NCI-H446 (cell line): ENCODE measurements at regions not wholly inside any gene's neighbourhood (a gene's known extent, or its start where the extent isn't known, plus 50 kb on each side); places are given as distances from the start of the nearest gene placed in this dataset.
"Not testable (repeated sequence)": the region's sequence is repeated elsewhere in the genome, so short reads cannot be mapped to it uniquely, and the experiment has no call there.

Experiments used
- DNase-seq, 2 experiments: peaks; one replicate each; lab custom pipeline; 2025; lab: John Stamatoyannopoulos, UW

DNA sequence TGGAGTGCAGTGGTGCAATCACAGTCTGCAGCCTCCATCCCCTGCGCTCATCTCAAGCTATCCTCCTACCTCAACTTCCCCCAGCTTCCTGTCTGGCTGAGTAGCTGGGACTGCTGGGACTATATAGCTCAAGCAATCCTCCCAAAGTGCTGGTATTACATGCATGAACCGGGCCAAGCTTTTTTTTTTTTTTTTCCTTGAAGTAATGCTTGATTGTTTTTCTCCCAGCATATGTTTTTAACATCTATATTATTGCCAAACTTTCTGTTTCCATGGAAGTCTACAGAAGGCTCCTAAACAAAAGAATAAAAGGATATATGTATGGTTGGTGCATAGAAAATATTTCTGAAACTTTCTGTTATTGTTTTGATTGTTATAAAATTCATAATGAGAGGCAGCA lies 853.6 kb downstream of the KCNA4 start:
- no peak for DNase-seq

DNA sequence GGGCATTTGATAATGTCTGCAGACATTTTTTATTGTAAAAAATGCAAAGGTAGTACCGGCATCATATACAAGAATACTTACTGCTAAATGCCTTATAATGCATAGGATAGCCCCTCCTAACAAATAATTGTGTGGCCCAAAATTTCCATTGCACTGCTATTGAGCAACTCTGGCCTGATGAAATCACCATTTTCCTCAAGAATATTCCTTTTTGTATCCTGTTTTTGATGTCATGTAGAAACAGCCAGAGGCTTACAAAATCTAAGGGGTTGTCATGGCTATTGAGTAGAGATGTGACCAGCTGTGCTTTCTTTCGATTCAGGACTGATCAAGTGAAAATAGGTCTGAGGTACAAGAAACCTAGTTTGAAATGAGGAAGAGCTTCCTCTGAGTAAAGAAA lies 854.3 kb downstream of the KCNA4 start:
- no peak for DNase-seq

DNA sequence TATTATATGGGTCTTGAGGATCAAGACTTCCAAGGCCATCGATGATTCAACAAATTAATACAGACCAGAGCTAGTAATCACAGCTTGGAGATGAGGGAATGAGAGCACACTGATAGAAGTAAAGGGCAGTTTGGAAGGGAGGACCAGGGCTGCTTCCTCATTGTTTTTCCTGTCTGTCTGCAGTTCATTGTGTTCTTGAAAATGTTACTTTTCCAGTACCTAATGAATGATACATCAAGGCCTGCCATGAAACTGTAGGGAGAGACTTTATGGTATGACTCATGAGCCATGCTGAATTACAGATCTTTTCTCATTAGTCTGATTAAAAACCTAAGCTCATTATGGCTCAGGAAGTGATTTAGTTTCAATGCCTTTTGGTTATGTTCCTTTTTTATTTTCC lies 855.6 kb downstream of the KCNA4 start:
- no peak for DNase-seq

DNA sequence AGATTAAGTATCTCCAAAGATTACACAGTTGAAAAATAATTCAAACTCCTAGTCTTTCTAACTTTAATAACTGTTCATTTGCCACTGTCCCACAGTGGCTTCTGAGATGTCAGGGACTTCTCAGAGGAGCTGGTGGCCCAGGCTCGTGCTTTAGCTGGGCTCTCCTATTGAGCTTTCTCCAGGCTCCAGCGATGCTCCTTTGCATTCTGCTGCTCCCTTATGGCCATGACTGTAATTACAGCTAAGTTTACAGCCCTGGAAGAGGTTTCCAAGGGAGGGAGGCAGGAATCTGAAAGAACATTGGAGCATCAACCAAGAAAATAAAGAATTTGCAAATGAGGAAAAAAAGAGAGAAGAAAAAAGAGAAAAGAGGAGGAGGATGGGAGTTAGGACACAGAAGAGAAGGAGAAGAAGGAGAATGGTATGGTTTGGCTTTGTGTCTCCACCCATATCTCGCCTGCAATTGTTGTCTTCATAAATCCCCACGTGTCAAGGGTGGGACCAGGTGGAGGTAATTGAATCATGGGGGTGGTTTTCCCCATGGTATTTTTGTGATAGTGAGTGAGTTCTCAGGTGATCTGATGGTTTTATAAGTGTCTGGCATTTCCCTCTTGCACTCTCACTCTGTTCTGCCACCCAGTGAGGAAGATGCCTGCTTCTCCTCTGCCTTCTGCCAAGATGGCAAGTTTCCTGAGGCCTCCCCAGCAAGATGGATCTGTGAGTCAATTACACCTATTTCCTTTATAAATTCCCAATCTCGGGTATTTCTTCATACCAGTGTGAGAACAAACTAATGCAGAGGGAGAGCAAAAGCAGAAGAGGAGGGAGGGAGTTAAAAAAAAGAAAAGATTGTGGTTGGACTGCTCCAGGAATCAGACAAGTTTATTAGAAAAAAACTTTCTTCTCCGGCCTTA lies 857.0 kb downstream of the KCNA4 start:
- DNase-seq: peak; percentile 17 to 65

DNA sequence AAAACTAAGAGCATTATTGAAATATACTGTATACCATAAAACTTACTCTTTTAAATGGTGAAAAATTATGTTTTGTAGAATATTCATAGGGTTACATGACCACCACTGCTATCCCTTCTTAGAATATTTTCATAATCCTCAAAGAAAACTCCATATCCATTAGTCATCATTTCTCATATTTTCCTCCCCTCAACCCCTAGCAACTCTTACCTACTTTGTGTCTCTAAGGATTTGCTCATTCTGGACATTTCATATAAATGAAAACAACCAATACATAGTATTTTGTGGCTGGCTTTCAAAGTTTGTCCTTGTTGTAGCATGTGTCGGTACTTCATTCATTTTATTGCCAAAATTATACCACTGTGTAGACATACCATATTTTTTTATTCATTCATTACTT lies 863.8 kb downstream of the KCNA4 start:
- no peak for DNase-seq

DNA sequence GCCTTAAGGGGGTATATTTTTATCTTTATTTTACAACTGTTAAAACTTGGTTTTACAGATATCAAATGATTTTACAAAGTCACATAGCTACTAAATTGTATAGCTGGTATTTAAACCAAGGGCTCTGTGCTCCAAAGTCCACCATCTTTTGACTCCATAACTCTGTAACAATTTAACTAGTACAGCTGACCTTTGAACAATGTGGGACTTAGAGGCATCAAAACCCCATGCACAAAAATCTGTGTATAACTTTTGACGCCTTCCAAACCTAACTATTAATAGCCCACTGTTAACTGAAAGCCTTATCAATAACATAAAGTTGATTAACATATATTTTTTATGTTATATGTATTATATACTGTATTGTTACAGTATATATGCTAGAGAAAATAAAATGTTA lies 874.3 kb downstream of the KCNA4 start:
- not testable (repeated sequence) for DNase-seq

DNA sequence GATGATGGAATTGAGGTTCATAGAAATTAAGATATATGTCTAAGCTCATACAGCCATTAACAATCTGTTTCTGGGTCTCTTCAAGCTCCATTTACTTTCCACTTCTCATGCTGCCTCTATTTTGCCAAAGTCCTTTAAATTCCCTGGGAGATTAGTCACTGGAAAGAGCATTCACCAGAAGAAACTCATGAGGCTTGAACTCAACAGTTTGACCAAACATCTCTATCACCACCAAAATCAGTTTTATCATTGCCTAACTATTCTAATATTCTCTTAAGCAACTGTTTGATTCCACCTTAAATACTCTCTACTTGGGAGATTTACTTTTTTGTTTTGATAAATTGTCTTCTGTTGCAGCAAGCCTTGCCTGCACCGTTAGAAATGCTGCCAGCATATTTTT lies 881.3 kb downstream of the KCNA4 start:
- no peak for DNase-seq

DNA sequence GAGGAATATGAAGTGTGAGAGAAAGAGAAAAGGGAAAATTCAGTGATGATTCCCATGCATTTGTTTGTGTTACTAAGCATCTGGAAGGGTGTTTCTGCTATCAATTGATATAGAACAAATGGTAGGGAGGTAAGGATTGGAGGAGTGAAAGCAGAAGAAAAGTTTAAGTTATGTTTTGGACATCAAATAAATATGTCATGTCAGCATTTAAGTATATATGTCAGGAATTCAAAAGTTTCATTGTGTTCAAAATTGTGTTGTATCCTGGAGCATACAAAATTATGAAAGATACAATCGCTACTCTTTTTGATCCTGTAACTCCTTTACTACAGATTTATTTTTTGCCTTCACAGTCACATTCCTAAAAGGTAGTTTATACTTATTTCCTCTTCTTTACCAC lies 885.8 kb downstream of the KCNA4 start:
- no peak for DNase-seq

DNA sequence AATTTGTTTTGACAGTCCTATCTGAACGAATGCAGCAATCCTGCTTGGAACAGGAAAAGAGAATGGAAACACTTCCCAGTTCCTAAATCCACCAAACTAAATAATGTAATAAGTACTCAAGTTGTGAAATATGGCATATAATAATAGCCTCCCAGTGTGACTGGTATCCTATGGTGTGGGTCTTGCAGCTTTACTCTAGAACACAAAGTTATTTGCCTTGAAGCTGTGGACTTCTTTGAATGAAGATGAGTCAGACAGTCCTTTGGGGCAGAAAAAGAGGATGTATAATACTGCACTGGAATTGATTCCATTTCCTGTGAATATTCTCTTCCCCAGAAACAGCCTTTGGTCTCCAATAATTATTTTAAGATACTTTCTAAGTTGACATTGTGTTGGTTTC lies 887.0 kb downstream of the KCNA4 start:
- no peak for DNase-seq

DNA sequence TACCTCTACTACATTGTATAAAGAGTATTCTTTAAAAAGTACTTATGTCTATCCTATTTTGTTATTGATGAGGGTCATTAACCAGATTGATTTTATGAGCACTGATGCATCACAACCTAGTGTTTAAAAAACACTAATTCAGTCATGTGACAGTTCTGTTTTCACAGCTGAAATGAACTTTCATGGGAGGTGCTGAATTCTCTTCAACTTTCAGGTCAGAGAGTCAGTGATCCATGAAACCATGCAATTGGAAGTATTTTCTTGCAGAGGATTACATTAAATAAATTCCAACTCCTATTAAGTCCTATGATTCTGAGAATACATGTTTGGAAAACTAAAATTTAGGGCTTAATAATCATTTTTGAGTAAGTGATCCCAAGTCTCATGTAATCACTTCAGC lies 889.4 kb downstream of the KCNA4 start:
- no peak for DNase-seq

DNA sequence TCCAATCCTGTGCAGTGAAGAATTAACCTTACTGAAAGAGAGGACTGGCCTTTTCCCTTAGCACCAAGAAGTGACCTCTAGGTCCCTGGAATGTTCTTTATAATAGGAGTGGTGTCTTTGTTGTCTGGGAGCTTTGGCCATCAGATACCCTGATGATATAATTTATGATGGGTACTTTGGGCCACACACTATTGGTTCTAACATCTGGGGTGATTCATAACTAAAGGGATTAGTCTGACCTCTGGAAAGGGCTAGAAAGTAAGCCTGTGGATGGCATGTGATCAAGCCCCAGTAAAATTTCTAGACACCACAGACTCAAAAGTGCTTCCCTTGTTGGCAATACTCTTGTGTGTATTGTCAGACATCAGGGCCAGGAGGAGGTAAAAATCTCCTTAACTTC lies 891.2 kb downstream of the KCNA4 start:
- DNase-seq: no peak

DNA sequence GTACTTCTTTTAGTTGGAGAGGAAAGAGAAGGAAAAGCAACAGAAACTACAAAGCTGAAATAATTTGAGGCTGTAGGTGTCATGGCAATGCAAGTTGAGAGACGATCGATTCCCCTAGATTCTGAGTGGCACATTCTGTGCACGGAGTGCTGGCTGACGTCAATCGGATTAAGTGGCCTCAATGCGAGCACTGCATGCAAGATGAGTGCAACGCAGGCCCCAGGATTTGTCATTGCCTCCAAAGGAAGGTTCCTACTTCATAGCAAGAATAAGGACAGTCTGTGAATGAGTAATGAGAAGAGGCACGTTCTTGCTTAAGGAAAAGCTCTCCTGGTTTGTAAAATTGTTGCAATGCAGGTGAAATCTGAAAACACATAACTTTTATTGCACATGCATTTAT lies 892.4 kb downstream of the KCNA4 start:
- peak in 1 of 2 experiments; percentile 14 for DNase-seq

DNA sequence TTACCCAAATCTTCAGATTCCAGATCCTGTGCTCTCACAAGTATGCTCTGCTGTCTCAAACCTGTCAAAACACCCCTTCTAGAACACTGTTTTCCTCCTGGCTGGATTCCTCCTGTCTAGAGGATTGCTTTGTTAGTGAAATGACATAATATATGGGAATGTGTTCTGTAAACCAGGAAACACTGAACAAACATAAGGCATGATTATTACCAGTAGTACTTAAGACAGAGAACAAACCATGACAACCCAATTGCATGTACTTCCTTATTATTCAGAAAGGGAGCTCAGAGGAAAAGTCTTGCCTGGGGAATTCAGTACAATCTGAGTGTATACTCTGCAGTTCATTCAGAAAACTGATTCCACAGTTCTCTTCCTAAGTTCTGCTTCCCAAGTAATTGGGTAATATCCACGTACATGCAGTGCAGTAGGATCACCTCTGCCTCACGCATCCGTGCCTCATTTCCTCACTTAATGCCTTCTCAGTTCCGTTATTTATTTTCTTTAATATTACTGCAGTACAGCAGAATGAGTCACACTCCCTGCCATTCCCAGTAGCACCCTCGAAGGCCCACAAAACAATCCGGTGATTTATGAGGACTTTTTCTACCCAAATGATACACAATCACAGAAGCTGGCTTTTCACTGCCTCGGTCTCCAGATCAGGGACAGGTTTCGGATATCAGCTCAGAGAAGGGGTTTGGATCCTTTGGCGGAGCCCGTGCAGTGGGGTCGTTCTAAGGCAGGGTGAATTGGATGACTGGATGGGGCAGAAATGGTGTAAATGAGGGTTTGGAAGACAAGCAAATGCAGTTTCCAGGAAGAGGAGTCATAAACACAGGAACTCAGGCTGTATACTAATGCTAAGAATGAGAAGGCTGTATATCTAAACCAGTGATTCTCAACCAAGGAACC lies 896.9 kb downstream of the KCNA4 start:
- no peak for DNase-seq

DNA sequence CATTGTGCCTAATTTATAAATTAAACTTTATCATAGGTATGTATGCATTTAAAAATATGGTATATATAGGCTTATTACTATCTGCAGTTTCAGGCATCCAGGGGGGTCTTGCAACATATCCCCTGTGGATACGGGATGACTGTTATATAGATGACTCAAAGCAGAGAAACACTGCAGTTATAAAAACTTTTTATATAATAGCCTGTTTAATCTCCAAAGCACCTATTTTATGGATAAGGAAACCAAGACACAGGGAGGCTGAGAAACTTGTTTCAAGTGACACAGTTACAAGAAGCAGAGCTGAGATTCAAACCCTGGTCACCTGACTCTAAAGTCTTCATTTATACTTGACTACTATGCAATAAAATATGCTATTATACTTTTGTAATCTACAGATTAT lies 897.7 kb downstream of the KCNA4 start:
- DNase-seq: no peak

DNA sequence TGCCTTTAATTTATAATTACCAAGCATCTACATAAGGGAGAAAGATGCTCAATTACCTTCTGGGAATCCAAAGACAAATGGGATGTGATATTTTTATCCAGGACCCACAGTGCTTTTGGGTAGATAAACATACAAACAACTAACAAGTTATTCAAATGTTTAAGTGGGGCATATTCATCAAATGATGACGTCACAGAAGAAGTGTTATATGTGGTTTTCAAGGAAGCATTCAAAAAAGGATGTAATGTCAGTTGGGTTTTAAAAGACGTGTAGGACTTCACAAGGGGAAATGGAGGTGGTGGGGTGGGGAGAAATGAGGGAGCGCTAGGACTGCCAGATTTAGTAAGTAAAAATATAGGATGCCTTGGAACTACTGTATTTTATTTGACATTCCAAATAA lies 915.9 kb downstream of the KCNA4 start:
- no peak for DNase-seq

DNA sequence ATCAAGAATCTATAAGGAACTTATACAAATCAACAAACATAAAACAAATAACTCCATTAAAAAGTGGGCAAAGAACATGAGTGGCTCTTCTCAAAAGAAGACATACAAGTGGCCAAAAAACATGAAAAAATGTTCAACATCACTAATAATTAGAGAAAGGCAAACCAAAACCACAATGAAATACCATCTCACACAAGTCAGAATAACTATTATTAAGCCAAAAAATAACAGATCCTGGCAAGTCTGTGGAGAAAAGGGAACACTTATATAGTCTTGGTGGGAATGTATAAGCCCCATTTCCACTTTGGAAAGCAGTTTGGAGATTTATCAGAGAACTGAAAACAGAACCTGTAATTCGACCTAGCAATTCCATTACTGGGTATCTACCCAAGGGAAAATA lies 921.0 kb downstream of the KCNA4 start:
- DNase-seq: no peak

DNA sequence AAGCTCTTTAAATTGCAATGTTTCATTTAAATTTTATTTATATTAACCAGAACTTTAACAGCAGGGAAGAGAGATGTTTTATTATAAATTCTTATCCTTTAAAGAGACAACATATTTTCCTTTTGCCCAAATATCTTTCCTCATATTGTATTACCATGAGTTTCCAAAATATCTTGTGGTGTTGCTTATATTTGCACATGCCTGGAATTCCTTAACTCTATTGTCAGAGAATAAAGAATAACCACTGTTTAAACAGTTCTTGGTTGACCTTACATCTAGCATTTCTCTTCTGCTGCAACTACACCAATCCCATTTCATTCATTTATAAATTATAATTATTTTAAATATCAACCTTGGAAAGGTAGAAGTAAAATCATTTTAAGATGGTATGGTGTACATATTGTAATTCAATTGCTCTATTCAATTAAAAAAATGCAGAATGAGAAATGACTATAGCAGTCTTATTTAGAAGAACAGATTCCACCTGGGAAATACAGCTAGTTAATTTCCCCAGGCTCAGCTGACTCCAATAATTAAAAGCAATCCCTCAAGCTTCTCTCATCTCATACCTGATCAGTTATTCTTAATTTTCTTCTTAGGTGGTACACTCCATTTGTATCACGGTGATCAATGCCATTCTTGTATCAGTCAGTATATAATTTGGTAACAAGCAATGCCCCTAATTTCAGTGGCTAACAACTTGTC lies 923.3 kb downstream of the KCNA4 start:
- DNase-seq: no peak

DNA sequence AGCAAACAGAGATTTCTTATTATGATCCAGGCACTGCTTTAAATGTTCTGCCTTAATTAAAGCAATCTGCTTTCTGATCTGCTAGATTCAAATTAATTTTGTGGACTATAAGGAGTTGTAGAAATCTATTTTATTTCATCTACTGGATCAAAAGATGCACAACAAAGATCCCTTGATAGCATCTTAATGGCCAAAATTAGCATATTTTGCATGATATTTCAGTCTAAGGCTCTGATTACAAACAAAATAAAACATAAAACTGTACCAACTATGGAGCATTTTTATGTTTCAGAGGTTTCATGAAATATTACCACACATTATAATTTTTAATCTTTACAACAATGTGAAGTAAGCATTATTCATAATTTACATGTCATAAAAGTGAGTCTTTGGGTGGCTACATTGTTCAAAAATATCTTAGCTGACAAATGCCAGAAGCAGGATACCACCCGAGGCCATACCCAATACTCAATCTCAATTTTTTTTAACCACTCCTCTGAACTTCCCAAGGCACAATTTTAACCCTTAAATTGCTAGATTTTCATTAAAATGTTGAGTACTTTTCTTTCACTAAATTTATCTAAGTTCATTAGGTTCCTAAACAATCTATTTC lies 929.5 kb downstream of the KCNA4 start:
- no peak for DNase-seq

DNA sequence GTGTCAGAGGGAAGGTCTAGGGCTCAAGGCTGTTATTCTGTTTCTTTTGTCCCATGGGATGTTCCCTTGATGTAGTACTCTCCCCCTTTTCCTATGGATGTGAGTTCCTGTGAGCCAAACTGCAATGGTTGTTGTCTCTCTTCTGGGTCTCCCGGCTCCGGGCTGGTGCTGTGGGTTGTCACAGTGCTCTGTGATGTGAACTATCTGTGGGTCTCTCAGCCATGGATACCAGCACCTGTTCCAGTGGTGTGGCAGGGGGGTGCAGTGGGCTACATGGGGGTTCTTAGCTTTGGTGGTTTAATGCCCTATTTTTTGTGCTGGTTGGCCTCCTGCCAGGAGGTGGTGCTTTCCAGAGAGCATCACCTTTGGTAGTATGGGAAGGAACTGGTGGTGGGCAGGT lies 941.1 kb downstream of the KCNA4 start:
- no peak for DNase-seq

DNA sequence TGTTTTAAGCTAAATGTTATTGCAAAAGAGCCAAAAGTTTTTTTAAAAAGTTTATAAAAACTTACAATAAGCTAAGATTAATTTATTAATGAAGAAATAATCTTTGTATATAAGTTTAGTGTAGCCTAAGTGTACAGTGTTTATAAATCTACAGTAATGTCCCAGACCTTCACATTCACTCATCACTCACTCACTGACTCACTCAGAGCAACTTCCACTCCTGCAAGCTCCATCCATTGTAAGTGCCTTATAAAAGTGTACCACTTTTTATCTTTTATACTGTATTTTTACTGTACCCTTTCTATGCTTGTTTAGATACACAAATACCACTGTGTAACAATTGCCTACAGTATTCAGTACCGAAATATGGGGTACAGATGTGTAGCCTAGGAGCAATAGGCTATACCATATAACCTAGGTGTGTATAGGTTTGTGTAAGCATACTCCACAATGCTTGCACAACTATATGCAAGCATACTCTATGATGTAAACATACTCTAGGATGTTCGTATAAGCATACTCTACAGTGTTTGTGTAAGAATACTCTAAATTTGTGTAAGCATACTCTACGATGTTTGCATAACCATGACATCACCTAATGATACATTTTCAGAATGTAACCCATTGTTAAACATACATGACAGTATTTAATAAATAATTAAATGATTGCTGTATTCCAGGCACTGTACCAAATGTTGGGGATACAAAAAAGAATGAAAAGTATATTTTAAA lies 953.0 kb downstream of the KCNA4 start:
- DNase-seq: no peak

DNA sequence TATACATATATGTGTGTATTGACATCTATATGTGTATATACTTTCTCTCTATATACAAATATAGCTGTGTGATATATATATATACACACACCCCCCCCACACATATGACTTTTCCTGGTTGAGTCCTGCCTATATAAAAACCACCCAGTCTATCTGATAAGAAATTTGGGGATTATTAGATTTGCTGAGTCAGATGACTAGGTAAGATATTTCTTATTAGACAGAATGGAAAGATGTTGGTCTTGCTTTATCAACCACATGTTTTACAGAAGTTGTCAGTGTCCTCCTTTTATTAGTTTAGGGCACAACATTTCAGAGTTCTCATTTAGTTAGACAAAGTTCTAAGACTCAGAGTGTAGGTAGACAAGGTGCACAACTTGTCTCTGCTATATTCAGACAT lies 953.3 kb downstream of the METTL15 start:
- DNase-seq: no peak
